MM.1S (cell line): ENCODE measurements at regions not wholly inside any gene's neighbourhood (a gene's known extent, or its start where the extent isn't known, plus 50 kb on each side); places are given as distances from the start of the nearest gene placed in this dataset.

Experiments used
- CTCF ChIP-seq: fragments of 300-600 bp; sonication (generic); IDR thresholded peaks from 2 replicates; pipeline ENCODE4 v1.5.1; 2016; ENCODE audit warnings: antibody characterized with exemption, low read length, mixed read lengths
- EZH2 ChIP-seq: fragments of 300-600 bp; sonication (generic); optimal IDR thresholded peaks from 2 replicates; pipeline ENCODE3; 2017; ENCODE audit warnings: low read depth, mild to moderate bottlenecking, antibody characterized with exemption, low read length, mixed read lengths
- EZH2phosphoT487 ChIP-seq: fragments of 300-600 bp; sonication (generic); IDR thresholded peaks from 2 replicates; pipeline ENCODE4 v1.6.1; 2018; ENCODE audit warnings: antibody characterized with exemption, low read length

GRCh38 chr17:12376276-12376675 is 289.4 kb upstream of the MYOCD start:
- TF ChIP-seq EZH2 (no peak), CTCF (no peak), EZH2phosphoT487 (no peak)
